ENCODE measurements at regions not wholly inside any gene's neighbourhood (a gene's known extent, or its start where the extent isn't known, plus 50 kb on each side); places are given as distances from the start of the nearest gene placed in this dataset.

- TF ChIP-seq, protein P1, sequence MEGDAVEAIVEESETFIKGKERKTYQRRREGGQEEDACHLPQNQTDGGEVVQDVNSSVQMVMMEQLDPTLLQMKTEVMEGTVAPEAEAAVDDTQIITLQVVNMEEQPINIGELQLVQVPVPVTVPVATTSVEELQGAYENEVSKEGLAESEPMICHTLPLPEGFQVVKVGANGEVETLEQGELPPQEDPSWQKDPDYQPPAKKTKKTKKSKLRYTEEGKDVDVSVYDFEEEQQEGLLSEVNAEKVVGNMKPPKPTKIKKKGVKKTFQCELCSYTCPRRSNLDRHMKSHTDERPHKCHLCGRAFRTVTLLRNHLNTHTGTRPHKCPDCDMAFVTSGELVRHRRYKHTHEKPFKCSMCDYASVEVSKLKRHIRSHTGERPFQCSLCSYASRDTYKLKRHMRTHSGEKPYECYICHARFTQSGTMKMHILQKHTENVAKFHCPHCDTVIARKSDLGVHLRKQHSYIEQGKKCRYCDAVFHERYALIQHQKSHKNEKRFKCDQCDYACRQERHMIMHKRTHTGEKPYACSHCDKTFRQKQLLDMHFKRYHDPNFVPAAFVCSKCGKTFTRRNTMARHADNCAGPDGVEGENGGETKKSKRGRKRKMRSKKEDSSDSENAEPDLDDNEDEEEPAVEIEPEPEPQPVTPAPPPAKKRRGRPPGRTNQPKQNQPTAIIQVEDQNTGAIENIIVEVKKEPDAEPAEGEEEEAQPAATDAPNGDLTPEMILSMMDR (conservative IDR thresholded peaks at IDR 0.05; ENCODE audit: low read length), result no peak
- TF ChIP-seq EZH2phosphoT487 (IDR thresholded peaks at IDR 0.05; ENCODE audit: borderline replicate concordance), result no peak
Measured at GRCh38 chr6:21946298-21946783, 350.5 kb downstream of the PRL start.

Data from Loucy (cell line).